ENCODE measurements at regions not wholly inside any gene's neighbourhood (a gene's known extent, or its start where the extent isn't known, plus 50 kb on each side); places are given as distances from the start of the nearest gene placed in this dataset.

- Mint-ChIP-seq H3K27me3 (ENCODE audit: unreplicated experiment) (no peaks in the 10 kb centered on the region), H3K27ac (ENCODE audit: unreplicated experiment) (no peak overlapping the region), H3K36me3 (ENCODE audit: low read depth, unreplicated experiment) (no peaks in the 10 kb centered on the region), H3K9me3 (ENCODE audit: unreplicated experiment) (no peaks in the 10 kb centered on the region), H3K4me3 (ENCODE audit: unreplicated experiment) (no peak overlapping the region), H3K4me1 (ENCODE audit: unreplicated experiment) (no peaks in the 10 kb centered on the region)
- DNase-seq (ENCODE audit: low spot score), result no peak
- no peak for TF ChIP-seq CTCF (IDR thresholded peaks at IDR 0.05; ENCODE audit: unreplicated experiment)
Observed at GRCh38 chrX:96004386-96004785, 680.3 kb upstream of the DIAPH2 start.

- TF ChIP-seq CTCF (IDR thresholded peaks at IDR 0.05; ENCODE audit: unreplicated experiment), result no peak
- no peaks in the 10 kb centered on the region for H3K36me3 Mint-ChIP-seq (ENCODE audit: low read depth, unreplicated experiment)
- H3K27ac Mint-ChIP-seq (ENCODE audit: unreplicated experiment), result no peak overlapping the region
- H3K4me1 Mint-ChIP-seq (ENCODE audit: unreplicated experiment), result no peaks in the 10 kb centered on the region
- H3K27me3 Mint-ChIP-seq (ENCODE audit: unreplicated experiment), result no peaks in the 10 kb centered on the region
- no peak overlapping the region for H3K4me3 Mint-ChIP-seq (ENCODE audit: unreplicated experiment)
- H3K9me3 Mint-ChIP-seq (ENCODE audit: unreplicated experiment), result no peaks in the 10 kb centered on the region
- no peak for DNase-seq (ENCODE audit: low spot score)
Observed at GRCh38 chrX:96006281-96006680, 678.4 kb upstream of the DIAPH2 start.

GRCh38 chrX:96027407-96027806, 657.2 kb upstream of the DIAPH2 start:
- no peak for TF ChIP-seq CTCF (IDR thresholded peaks at IDR 0.05; ENCODE audit: unreplicated experiment)
- Mint-ChIP-seq H3K27me3 (ENCODE audit: unreplicated experiment) (no peaks in the 10 kb centered on the region), H3K9me3 (ENCODE audit: unreplicated experiment) (no peaks in the 10 kb centered on the region), H3K4me1 (ENCODE audit: unreplicated experiment) (no peaks in the 10 kb centered on the region), H3K27ac (ENCODE audit: unreplicated experiment) (no peak overlapping the region), H3K4me3 (ENCODE audit: unreplicated experiment) (no peak overlapping the region), H3K36me3 (ENCODE audit: low read depth, unreplicated experiment) (no peaks in the 10 kb centered on the region)
- DNase-seq (ENCODE audit: low spot score), result no peak

GRCh38 chrX:96052078-96052477, 632.6 kb upstream of the DIAPH2 start:
- Mint-ChIP-seq H3K36me3 (ENCODE audit: low read depth, unreplicated experiment) (no peaks in the 10 kb centered on the region), H3K9me3 (ENCODE audit: unreplicated experiment) (no peaks in the 10 kb centered on the region), H3K4me3 (ENCODE audit: unreplicated experiment) (no peak overlapping the region), H3K27ac (ENCODE audit: unreplicated experiment) (no peak overlapping the region), H3K4me1 (ENCODE audit: unreplicated experiment) (no peaks in the 10 kb centered on the region), H3K27me3 (ENCODE audit: unreplicated experiment) (no peaks in the 10 kb centered on the region)
- TF ChIP-seq CTCF (IDR thresholded peaks at IDR 0.05; ENCODE audit: unreplicated experiment), result no peak
- DNase-seq (ENCODE audit: low spot score), result no peak

- no peak for DNase-seq (ENCODE audit: low spot score)
- H3K4me1 Mint-ChIP-seq (ENCODE audit: unreplicated experiment), result no peaks in the 10 kb centered on the region
- H3K4me3 Mint-ChIP-seq (ENCODE audit: unreplicated experiment), result no peak overlapping the region
- H3K36me3 Mint-ChIP-seq (ENCODE audit: low read depth, unreplicated experiment), result no peaks in the 10 kb centered on the region
- no peaks in the 10 kb centered on the region for H3K27me3 Mint-ChIP-seq (ENCODE audit: unreplicated experiment)
- H3K27ac Mint-ChIP-seq (ENCODE audit: unreplicated experiment), result no peak overlapping the region
- no peak for TF ChIP-seq CTCF (IDR thresholded peaks at IDR 0.05; ENCODE audit: unreplicated experiment)
- H3K9me3 Mint-ChIP-seq (ENCODE audit: unreplicated experiment), result no peaks in the 10 kb centered on the region
Observed at GRCh38 chrX:96081891-96082290, 602.8 kb upstream of the DIAPH2 start.
